ENCODE measurements at regions not wholly inside any gene's neighbourhood (a gene's known extent, or its start where the extent isn't known, plus 50 kb on each side); places are given as distances from the start of the nearest gene placed in this dataset.

GRCh38 chr2:176558574-176559140 lies 289.4 kb downstream of the MTX2 start:
- TF ChIP-seq CTCF (IDR thresholded peaks at IDR 0.05) (no peak), POLR2A (IDR thresholded peaks at IDR 0.05) (no peak)
